Transverse colon (tissue), 3 donors: ENCODE measurements at regions not wholly inside any gene's neighbourhood (a gene's known extent, or its start where the extent isn't known, plus 50 kb on each side); places are given as distances from the start of the nearest gene placed in this dataset.

Experiments used
- EP300 ChIP-seq: sonication (generic); formaldehyde crosslinking; IDR thresholded peaks from one replicate; pipeline ENCODE4 v1.6.1; 2017; ENCODE audit warnings: antibody characterized with exemption, low read depth
- POLR2A ChIP-seq: fragments of 450-650 bp; IDR thresholded peaks from one replicate; pipeline ENCODE4 v1.6.1; 2016; ENCODE audit warnings: antibody characterized with exemption, mild to moderate bottlenecking, moderate library complexity
- TF ChIP-seq, protein P1 (sequence below), 5 experiments: fragments of 200-600 bp in 3 of 5; fragments of 450-650 bp in 2 of 5; sonication (generic) in 3 of 5; IDR thresholded peaks; 1 replicate in 2 of 5; 2 replicates in 3 of 5; pipeline ENCODE4 v1.5.1; 2016 to 2017; ENCODE audit warnings: antibody characterized with exemption in 5 of 5, inconsistent platforms in 3 of 5, mild to moderate bottlenecking in 2 of 5, moderate library complexity in 1 of 5

DNA sequence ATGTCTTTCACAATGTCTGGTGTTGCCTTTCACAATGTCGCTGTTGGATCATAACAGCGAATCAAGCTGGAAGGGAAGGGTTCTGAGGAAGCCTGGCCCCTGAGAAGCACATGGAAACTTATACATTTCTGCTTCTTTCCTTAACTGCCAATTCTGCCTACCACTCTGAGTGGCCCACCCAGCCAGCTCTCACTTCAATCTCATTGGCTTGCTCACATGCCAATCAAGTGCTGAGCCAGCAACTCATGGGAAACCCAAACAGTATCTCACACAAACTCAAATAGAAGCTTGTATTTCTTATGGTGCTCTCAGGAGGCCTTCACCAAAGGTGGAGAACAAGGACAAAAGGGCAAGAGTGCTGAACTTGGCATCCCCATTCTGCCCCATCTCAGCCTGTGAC, 117.4 kb upstream of the GPR26 start:
- TF ChIP-seq POLR2A (no peak), EP300 (no peak)
- TF ChIP-seq, protein P1, sequence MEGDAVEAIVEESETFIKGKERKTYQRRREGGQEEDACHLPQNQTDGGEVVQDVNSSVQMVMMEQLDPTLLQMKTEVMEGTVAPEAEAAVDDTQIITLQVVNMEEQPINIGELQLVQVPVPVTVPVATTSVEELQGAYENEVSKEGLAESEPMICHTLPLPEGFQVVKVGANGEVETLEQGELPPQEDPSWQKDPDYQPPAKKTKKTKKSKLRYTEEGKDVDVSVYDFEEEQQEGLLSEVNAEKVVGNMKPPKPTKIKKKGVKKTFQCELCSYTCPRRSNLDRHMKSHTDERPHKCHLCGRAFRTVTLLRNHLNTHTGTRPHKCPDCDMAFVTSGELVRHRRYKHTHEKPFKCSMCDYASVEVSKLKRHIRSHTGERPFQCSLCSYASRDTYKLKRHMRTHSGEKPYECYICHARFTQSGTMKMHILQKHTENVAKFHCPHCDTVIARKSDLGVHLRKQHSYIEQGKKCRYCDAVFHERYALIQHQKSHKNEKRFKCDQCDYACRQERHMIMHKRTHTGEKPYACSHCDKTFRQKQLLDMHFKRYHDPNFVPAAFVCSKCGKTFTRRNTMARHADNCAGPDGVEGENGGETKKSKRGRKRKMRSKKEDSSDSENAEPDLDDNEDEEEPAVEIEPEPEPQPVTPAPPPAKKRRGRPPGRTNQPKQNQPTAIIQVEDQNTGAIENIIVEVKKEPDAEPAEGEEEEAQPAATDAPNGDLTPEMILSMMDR (IDR thresholded peaks at IDR 0.05), result no peak
